ENCODE measurements at regions not wholly inside any gene's neighbourhood (a gene's known extent, or its start where the extent isn't known, plus 50 kb on each side); places are given as distances from the start of the nearest gene placed in this dataset.

GRCh38 chrX:9141496-9141895 lies 107.6 kb upstream of the FAM9B start:
- TF ChIP-seq CTCF (conservative IDR thresholded peaks at IDR 0.05) (no peak), ZFX (IDR thresholded peaks at IDR 0.05) (no peak)

All from C4-2B (cell line).